Stomach (tissue), 4 donors: ENCODE measurements at regions not wholly inside any gene's neighbourhood (a gene's known extent, or its start where the extent isn't known, plus 50 kb on each side); places are given as distances from the start of the nearest gene placed in this dataset.

Source experiments
- POLR2A ChIP-seq, 4 donors: fragments of 450-650 bp; IDR thresholded peaks; one replicate each; pipeline ENCODE4 v1.6.1; 2016; ENCODE audit warnings: antibody characterized with exemption in 4 of 4, control low read depth in 2 of 4, mild to moderate bottlenecking in 1 of 4, moderate library complexity in 1 of 4
- TF ChIP-seq, protein P1 (sequence below), 7 experiments: fragments of 450-650 bp in 4 of 7; fragments of 200-600 bp in 3 of 7; sonication (generic) in 3 of 7; IDR thresholded peaks; one replicate each; pipeline ENCODE4 v1.5.1; 2016 to 2019; ENCODE audit warnings: antibody characterized with exemption in 7 of 7, control low read depth in 2 of 7, mild to moderate bottlenecking in 1 of 7

DNA sequence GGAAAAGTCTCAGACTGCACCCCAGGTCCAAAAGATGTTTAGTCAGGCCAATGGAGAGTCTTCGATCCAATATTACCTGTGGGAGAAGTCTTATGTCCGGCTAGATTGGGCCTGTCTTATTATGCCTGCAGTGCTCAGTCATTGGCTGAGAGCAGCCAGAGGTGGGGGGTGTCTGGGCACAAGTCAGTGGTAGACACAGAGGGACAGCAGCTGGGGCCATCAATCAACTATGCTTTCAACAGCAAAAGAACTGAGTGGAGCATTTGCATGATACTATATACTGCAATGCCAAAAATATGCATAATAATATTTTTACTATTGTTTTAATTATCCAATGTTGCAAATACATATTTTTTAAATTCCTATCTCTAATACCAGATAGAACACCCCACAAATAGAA lies 298.6 kb upstream of the CDH20 start:
- TF ChIP-seq, protein P1, sequence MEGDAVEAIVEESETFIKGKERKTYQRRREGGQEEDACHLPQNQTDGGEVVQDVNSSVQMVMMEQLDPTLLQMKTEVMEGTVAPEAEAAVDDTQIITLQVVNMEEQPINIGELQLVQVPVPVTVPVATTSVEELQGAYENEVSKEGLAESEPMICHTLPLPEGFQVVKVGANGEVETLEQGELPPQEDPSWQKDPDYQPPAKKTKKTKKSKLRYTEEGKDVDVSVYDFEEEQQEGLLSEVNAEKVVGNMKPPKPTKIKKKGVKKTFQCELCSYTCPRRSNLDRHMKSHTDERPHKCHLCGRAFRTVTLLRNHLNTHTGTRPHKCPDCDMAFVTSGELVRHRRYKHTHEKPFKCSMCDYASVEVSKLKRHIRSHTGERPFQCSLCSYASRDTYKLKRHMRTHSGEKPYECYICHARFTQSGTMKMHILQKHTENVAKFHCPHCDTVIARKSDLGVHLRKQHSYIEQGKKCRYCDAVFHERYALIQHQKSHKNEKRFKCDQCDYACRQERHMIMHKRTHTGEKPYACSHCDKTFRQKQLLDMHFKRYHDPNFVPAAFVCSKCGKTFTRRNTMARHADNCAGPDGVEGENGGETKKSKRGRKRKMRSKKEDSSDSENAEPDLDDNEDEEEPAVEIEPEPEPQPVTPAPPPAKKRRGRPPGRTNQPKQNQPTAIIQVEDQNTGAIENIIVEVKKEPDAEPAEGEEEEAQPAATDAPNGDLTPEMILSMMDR (IDR thresholded peaks at IDR 0.05) = no peak
- TF ChIP-seq POLR2A (IDR thresholded peaks at IDR 0.05) = no peak
